Progenitor cell of endocrine pancreas (in vitro differentiated cells): ENCODE measurements at regions not wholly inside any gene's neighbourhood (a gene's known extent, or its start where the extent isn't known, plus 50 kb on each side); places are given as distances from the start of the nearest gene placed in this dataset.

ENCODE experiments used
- DNase-seq: peaks from one replicate; pipeline ENCODE4 v3.0.0; 2021; ENCODE audit warnings: low spot score; ENCODE audit not compliant: unreplicated experiment
- H3K27ac Mint-ChIP-seq: 2 replicates; pipeline ENCODE4 v1.8.0; 2021; ENCODE audit warnings: mild to moderate bottlenecking, moderate library complexity, mixed read lengths
- H3K27me3 Mint-ChIP-seq: 2 replicates; pipeline ENCODE4 v1.8.0; 2021; ENCODE audit warnings: mixed read lengths
- H3K36me3 Mint-ChIP-seq: 2 replicates; pipeline ENCODE4 v1.8.0; 2022; ENCODE audit warnings: mixed read lengths; ENCODE audit not compliant: insufficient read depth
- H3K4me1 Mint-ChIP-seq: 2 replicates; pipeline ENCODE4 v1.8.0; 2021; ENCODE audit warnings: low read depth, mixed read lengths
- H3K4me3 Mint-ChIP-seq: 2 replicates; pipeline ENCODE4 v1.8.0; 2021; ENCODE audit warnings: low read depth, mild to moderate bottlenecking, moderate library complexity, mixed read lengths
- H3K9me3 Mint-ChIP-seq: 2 replicates; pipeline ENCODE4 v1.8.0; 2021; ENCODE audit warnings: low read depth, mixed read lengths
- CTCF ChIP-seq: fragments of 200-600 bp; sonication (generic); IDR thresholded peaks from one replicate; pipeline ENCODE4 v1.5.0; 2021; ENCODE audit warnings: antibody characterized with exemption, mild to moderate bottlenecking; ENCODE audit not compliant: unreplicated experiment

DNA sequence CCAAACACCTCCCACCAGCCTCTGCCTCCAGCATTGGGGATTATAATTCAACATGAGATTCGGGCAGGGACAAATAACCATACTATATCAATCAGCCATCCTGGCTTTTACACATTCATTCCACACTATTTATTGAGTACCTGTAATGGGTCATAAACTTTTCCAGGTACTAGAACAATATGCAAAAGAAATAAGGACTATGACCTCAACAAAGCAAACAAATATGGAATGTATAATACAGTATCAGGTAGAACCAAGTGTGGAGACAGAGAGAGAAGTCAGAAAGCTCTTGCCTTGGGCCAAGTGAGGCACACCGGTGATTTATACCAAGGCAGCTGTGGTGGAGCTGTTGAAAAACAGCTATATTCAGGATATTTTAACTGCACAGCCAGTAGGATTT, 116.3 kb downstream of the TSPAN8 start:
- DNase-seq = no peak
- Mint-ChIP-seq H3K4me1 (no peaks in the 10 kb centered on the region), H3K9me3 (no peaks in the 10 kb centered on the region), H3K27me3 (no peaks in the 10 kb centered on the region), H3K36me3 (no peaks in the 10 kb centered on the region), H3K27ac (no peak overlapping the region), H3K4me3 (no peak overlapping the region)
- no peak for TF ChIP-seq CTCF

DNA sequence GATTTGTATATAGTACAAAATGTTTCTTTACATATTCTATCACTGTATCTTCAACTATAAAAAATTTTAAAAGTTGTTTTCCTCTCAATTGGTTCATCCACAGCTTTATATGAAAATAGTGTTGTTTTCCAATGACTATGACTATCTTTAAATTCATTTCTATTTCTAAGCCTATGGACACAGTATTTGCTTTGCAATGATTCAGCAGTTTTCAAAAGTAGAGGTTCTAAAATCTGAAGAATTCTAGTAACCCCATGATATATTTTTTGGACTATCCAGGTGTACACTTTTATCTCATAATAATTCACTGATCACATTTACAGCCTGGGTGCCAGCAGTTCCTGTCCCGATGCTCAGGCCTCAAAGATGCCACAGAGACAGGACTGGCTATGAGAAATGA, 118.4 kb upstream of the PTPRR start:
- no peaks in the 10 kb centered on the region for H3K36me3 Mint-ChIP-seq
- no peak for TF ChIP-seq CTCF
- no peaks in the 10 kb centered on the region for H3K27me3 Mint-ChIP-seq
- no peak overlapping the region for H3K4me3 Mint-ChIP-seq
- no peak overlapping the region for H3K27ac Mint-ChIP-seq
- no peaks in the 10 kb centered on the region for H3K4me1 Mint-ChIP-seq
- DNase-seq = no peak
- H3K9me3 Mint-ChIP-seq = no peaks in the 10 kb centered on the region

- Mint-ChIP-seq H3K9me3 (no peaks in the 10 kb centered on the region), H3K4me3 (no peak overlapping the region), H3K4me1 (no peaks in the 10 kb centered on the region), H3K36me3 (no peaks in the 10 kb centered on the region), H3K27ac (no peak overlapping the region), H3K27me3 (no peaks in the 10 kb centered on the region)
- DNase-seq = no peak
- TF ChIP-seq CTCF = no peak
Measured at GRCh38 chr12:71036526-71036925, 116.0 kb upstream of the PTPRR start.

- Mint-ChIP-seq H3K9me3 (no peaks in the 10 kb centered on the region), H3K27me3 (no peaks in the 10 kb centered on the region), H3K4me3 (no peak overlapping the region), H3K27ac (no peak overlapping the region), H3K4me1 (no peaks in the 10 kb centered on the region), H3K36me3 (no peaks in the 10 kb centered on the region)
- no peak for TF ChIP-seq CTCF
- no peak for DNase-seq
Measured at GRCh38 chr12:71032933-71033332, 112.4 kb upstream of the PTPRR start.

GRCh38 chr12:71029302-71029701, 108.8 kb upstream of the PTPRR start:
- Mint-ChIP-seq H3K4me3 (no peak overlapping the region), H3K4me1 (no peaks in the 10 kb centered on the region), H3K27ac (no peak overlapping the region), H3K36me3 (no peaks in the 10 kb centered on the region), H3K27me3 (no peaks in the 10 kb centered on the region), H3K9me3 (no peaks in the 10 kb centered on the region)
- DNase-seq = no peak
- TF ChIP-seq CTCF = no peak
